H9 (cell line): ENCODE measurements at regions not wholly inside any gene's neighbourhood (a gene's known extent, or its start where the extent isn't known, plus 50 kb on each side); places are given as distances from the start of the nearest gene placed in this dataset.

Experiments used
- DNase-seq: peaks from one replicate; pipeline ENCODE4 v3.0.0-alpha.2; 2017
- H2AFZ ChIP-seq: one replicate; pipeline ENCODE4 v1.6.1; 2013; ENCODE audit warnings: mild to moderate bottlenecking, low read length, control low read depth, moderate library complexity
- H2AK5ac ChIP-seq: 2 replicates; pipeline ENCODE4 v1.6.1; 2013; ENCODE audit warnings: low read length, control low read depth, mixed read lengths; ENCODE audit not compliant: insufficient read length
- H2BK120ac ChIP-seq: one replicate; pipeline ENCODE4 v1.6.1; 2013; ENCODE audit warnings: low read depth, mild to moderate bottlenecking, low read length, control low read depth, inconsistent platforms; ENCODE audit not compliant: poor library complexity, severe bottlenecking
- H2BK12ac ChIP-seq: 2 replicates; pipeline ENCODE4 v1.6.1; 2013; ENCODE audit warnings: low read length, control low read depth, mixed read lengths, low read depth; ENCODE audit not compliant: insufficient read length
- H2BK15ac ChIP-seq: 2 replicates; pipeline ENCODE4 v1.6.1; 2013; ENCODE audit warnings: low read depth, low read length, control low read depth
- H2BK20ac ChIP-seq: one replicate; pipeline ENCODE4 v1.6.1; 2013; ENCODE audit warnings: low read depth, mild to moderate bottlenecking, low read length, control low read depth, inconsistent platforms; ENCODE audit not compliant: poor library complexity, severe bottlenecking
- H2BK5ac ChIP-seq: 2 replicates; pipeline ENCODE4 v1.6.1; 2013; ENCODE audit warnings: low read length, control low read depth, mixed read lengths; ENCODE audit not compliant: insufficient read length
- H3K14ac ChIP-seq: 2 replicates; pipeline ENCODE4 v1.6.1; 2013; ENCODE audit warnings: low read length, control low read depth; ENCODE audit not compliant: insufficient read depth
- H3K18ac ChIP-seq: 2 replicates; pipeline ENCODE4 v1.6.1; 2013; ENCODE audit warnings: low read depth, mild to moderate bottlenecking, mixed read lengths, low read length, control low read depth; ENCODE audit not compliant: insufficient read length
- H3K23ac ChIP-seq: 2 replicates; pipeline ENCODE4 v1.6.1; 2013; ENCODE audit warnings: low read length, control low read depth, mixed read lengths, low read depth; ENCODE audit not compliant: insufficient read length
- H3K23me2 ChIP-seq: 2 replicates; pipeline ENCODE4 v1.6.1; 2013; ENCODE audit warnings: low read depth, mild to moderate bottlenecking, mixed read lengths, low read length, control low read depth; ENCODE audit not compliant: insufficient read length, poor library complexity, severe bottlenecking
- H3K27ac ChIP-seq: 2 replicates; pipeline ENCODE4 v1.5.1; 2013; ENCODE audit warnings: low read length, control low read depth, mixed read lengths, low read depth; ENCODE audit not compliant: insufficient read length
- H3K27me3 ChIP-seq: 2 replicates; pipeline ENCODE4 v1.6.1; 2013; ENCODE audit warnings: low read length, control low read depth, inconsistent platforms; ENCODE audit not compliant: insufficient read depth
- H3K4ac ChIP-seq: 2 replicates; pipeline ENCODE4 v1.6.1; 2013; ENCODE audit warnings: low read depth, mild to moderate bottlenecking, control low read depth, inconsistent platforms, low read length, moderate library complexity
- H3K4me1 ChIP-seq: 2 replicates; pipeline ENCODE4 v1.6.1; 2013; ENCODE audit warnings: low read length, control low read depth, inconsistent platforms; ENCODE audit not compliant: insufficient read depth
- H3K4me2 ChIP-seq: 2 replicates; pipeline ENCODE4 v1.6.1; 2013; ENCODE audit warnings: low read length, control low read depth, mixed read lengths; ENCODE audit not compliant: insufficient read length, insufficient read depth
- H3K56ac ChIP-seq: 2 replicates; pipeline ENCODE4 v1.6.1; 2013; ENCODE audit warnings: low read depth, mild to moderate bottlenecking, mixed read lengths, low read length, control low read depth; ENCODE audit not compliant: insufficient read length
- H3K79me1 ChIP-seq: 2 replicates; pipeline ENCODE4 v1.6.1; 2013; ENCODE audit warnings: low read depth, mild to moderate bottlenecking, moderate library complexity, low read length, control low read depth, inconsistent platforms; ENCODE audit not compliant: insufficient read depth, poor library complexity, severe bottlenecking
- H3K79me2 ChIP-seq: 2 replicates; pipeline ENCODE4 v1.6.1; 2013; ENCODE audit warnings: low read length, control low read depth, inconsistent platforms; ENCODE audit not compliant: insufficient read depth
- H3K9ac ChIP-seq: 2 replicates; pipeline ENCODE4 v1.6.1; 2013; ENCODE audit warnings: low read length, control low read depth, mixed read lengths; ENCODE audit not compliant: insufficient read length; ENCODE audit errors: extremely low read depth
- H3K9me3 ChIP-seq: one replicate; pipeline ENCODE4 v1.6.1; 2013; ENCODE audit warnings: low read depth, low read length, inconsistent platforms; ENCODE audit not compliant: control insufficient read depth
- H3T11ph ChIP-seq: one replicate; pipeline ENCODE4 v1.6.1; 2013; ENCODE audit warnings: mild to moderate bottlenecking, low read length, control low read depth, inconsistent platforms
- H4K20me1 ChIP-seq: one replicate; pipeline ENCODE4 v1.6.1; 2013; ENCODE audit not compliant: control insufficient read depth, insufficient read length, insufficient read depth
- H4K5ac ChIP-seq: 2 replicates; pipeline ENCODE4 v1.6.1; 2013; ENCODE audit warnings: low read depth, mild to moderate bottlenecking, mixed read lengths, low read length, control low read depth; ENCODE audit not compliant: insufficient read length
- H4K8ac ChIP-seq: replicated peaks from 2 replicates; pipeline ENCODE4 v1.6.1; 2013; ENCODE audit warnings: low read length, control low read depth, mixed read lengths, low read depth; ENCODE audit not compliant: insufficient read length
- H4K91ac ChIP-seq: 2 replicates; pipeline ENCODE4 v1.6.1; 2013; ENCODE audit warnings: low read depth, mild to moderate bottlenecking, moderate library complexity, mixed read lengths, low read length, control low read depth; ENCODE audit not compliant: insufficient read length
- H3K27ac Mint-ChIP-seq, 3 experiments: 2 replicates in 2 of 3; 3 replicates in 1 of 3; pipeline ENCODE4 v1.8.0; 2020 to 2021; ENCODE audit warnings: mixed read lengths in 3 of 3, mild to moderate bottlenecking in 1 of 3, moderate library complexity in 1 of 3
- H3K27me3 Mint-ChIP-seq: 2 replicates; pipeline ENCODE4 v1.8.0; 2021; ENCODE audit warnings: low read depth, mild to moderate bottlenecking, moderate library complexity, mixed read lengths
- H3K36me3 Mint-ChIP-seq, 3 experiments: 2 replicates in 2 of 3; 3 replicates in 1 of 3; pipeline ENCODE4 v1.8.0; 2020 to 2021; ENCODE audit warnings: low read depth in 3 of 3, mixed read lengths in 3 of 3; ENCODE audit not compliant: insufficient read depth in 1 of 3
- H3K4me1 Mint-ChIP-seq, 2 experiments: 2 replicates each; pipeline ENCODE4 v1.8.0; 2020; ENCODE audit warnings: mixed read lengths in 2 of 2
- H3K4me3 Mint-ChIP-seq, 2 experiments: 2 replicates in 1 of 2; 3 replicates in 1 of 2; pipeline ENCODE4 v1.8.0; 2020 to 2021; ENCODE audit warnings: mild to moderate bottlenecking in 2 of 2, mixed read lengths in 2 of 2, moderate library complexity in 1 of 2
- H3K9me3 Mint-ChIP-seq, 2 experiments: 2 replicates in 1 of 2; 3 replicates in 1 of 2; pipeline ENCODE4 v1.8.0; 2020; ENCODE audit warnings: mild to moderate bottlenecking in 2 of 2, mixed read lengths in 2 of 2, moderate library complexity in 1 of 2
- CTCF ChIP-seq: fragments of 200-600 bp; sonication (generic); conservative IDR thresholded peaks from 3 replicates; pipeline ENCODE4 v1.8.0; 2021; ENCODE audit warnings: antibody characterized with exemption, mild to moderate bottlenecking
- WGBS: extraction: QIAGEN DNeasy Blood & Tissue Kit; methylation state at CpG from one replicate; pipeline ENCODE4 v1.1.7; 2013; ENCODE audit warnings: missing lambda C conversion rate, low lambda C conversion rate, mixed read lengths; ENCODE audit not compliant: insufficient read length; ENCODE audit errors: extremely low coverage; 5-methylcytosine and 5-hydroxymethylcytosine counted together

GRCh38 chr11:28833169-28833568 lies 725.0 kb downstream of the METTL15 start:
- Histone ChIP-seq H3K4me1 (peaks cover 10% of the 10 kb centered on the region), H3K14ac (no peak overlapping the region), H3K23me2 (no peaks in the 10 kb centered on the region), H2BK120ac (no peak overlapping the region), H2BK15ac (no peak overlapping the region), H3K23ac (no peak overlapping the region), H3K4me2 (no peak overlapping the region), H3T11ph (no peak overlapping the region), H3K18ac (no peak overlapping the region), H4K8ac (no peak overlapping the region), H2BK12ac (no peak overlapping the region), H3K56ac (no peak overlapping the region), H3K79me1 (no peaks in the 10 kb centered on the region), H2AFZ (no peak overlapping the region), H3K27ac (peak overlapping the region; percentile 32), H4K5ac (no peak overlapping the region), H3K9me3 (no peaks in the 10 kb centered on the region), H3K4ac (no peak overlapping the region), H3K9ac (no peak overlapping the region), H2BK5ac (no peak overlapping the region), H4K91ac (no peak overlapping the region), H4K20me1 (no peaks in the 10 kb centered on the region), H2BK20ac (no peak overlapping the region), H3K79me2 (no peaks in the 10 kb centered on the region), H2AK5ac (no peak overlapping the region), H3K27me3 (no peaks in the 10 kb centered on the region)
- no peaks in the 10 kb centered on the region; a peak in 1 of 7 replicates for H3K36me3 Mint-ChIP-seq
- peaks cover 30 to 41% of the 10 kb centered on the region in 2 experiments for H3K4me1 Mint-ChIP-seq
- TF ChIP-seq CTCF, result no peak
- H3K4me3 Mint-ChIP-seq, result no peak overlapping the region
- no CpG with 5 or more reads among the region's 2 CpGs for WGBS
- H3K9me3 Mint-ChIP-seq, result no peaks in the 10 kb centered on the region
- no peaks in the 10 kb centered on the region for H3K27me3 Mint-ChIP-seq
- no peak for DNase-seq
- H3K27ac Mint-ChIP-seq, result no peak overlapping the region
